ENCODE measurements at regions not wholly inside any gene's neighbourhood (a gene's known extent, or its start where the extent isn't known, plus 50 kb on each side); places are given as distances from the start of the nearest gene placed in this dataset.

- Histone ChIP-seq H3K4me3 (no peak overlapping the region), H3K9me3 (ENCODE audit: low read depth) (no peaks in the 10 kb centered on the region), H3K9ac (no peak overlapping the region), H3K79me2 (ENCODE audit: low read depth) (no peaks in the 10 kb centered on the region), H3K27ac (no peak overlapping the region), H3K36me3 (no peaks in the 10 kb centered on the region), H3K4me2 (no peak overlapping the region), H3F3A (ENCODE audit: low read depth) (peaks cover 10% of the 10 kb centered on the region), H4K20me1 (ENCODE audit: low read depth) (no peaks in the 10 kb centered on the region), H3K4me1 (peaks cover 22% of the 10 kb centered on the region), H3K27me3 (no peaks in the 10 kb centered on the region), H2AFZ (replicated peaks) (no peak overlapping the region)
- H3K9me3 Mint-ChIP-seq = peaks cover 5% of the 10 kb centered on the region
- peaks cover 11% of the 10 kb centered on the region for H3K27me3 Mint-ChIP-seq (ENCODE audit: insufficient read depth, low read depth)
- no peaks in the 10 kb centered on the region for H3K36me3 Mint-ChIP-seq
- no peak for DNase-seq (ENCODE audit: low spot score)
- H3K27ac Mint-ChIP-seq = peak overlapping the region; percentile 65
- peaks cover 61% of the 10 kb centered on the region for H3K4me1 Mint-ChIP-seq
- no peak overlapping the region for H3K4me3 Mint-ChIP-seq
- TF ChIP-seq CTCF (IDR thresholded peaks at IDR 0.05) (no peak), EZH2phosphoT487 (IDR thresholded peaks at IDR 0.05) (no peak), EZH2 (IDR thresholded peaks at IDR 0.05) (no peak)
These were observed 100.8 kb downstream of the EBNA1BP2 start for GRCh38 chr1:43071241-43071640.

- TF ChIP-seq CTCF (IDR thresholded peaks at IDR 0.05) = no peak
- TF ChIP-seq EZH2phosphoT487 (IDR thresholded peaks at IDR 0.05) = no peak
- TF ChIP-seq EZH2 (IDR thresholded peaks at IDR 0.05) = no peak
- no peak overlapping the region for H3K27ac ChIP-seq
- H3K79me2 ChIP-seq (ENCODE audit: low read depth) = no peaks in the 10 kb centered on the region
- Mint-ChIP-seq H3K4me1 (peaks cover 67% of the 10 kb centered on the region), H3K9me3 (peaks cover 5% of the 10 kb centered on the region), H3K27ac (peak overlapping the region; percentile 99), H3K36me3 (no peaks in the 10 kb centered on the region), H3K4me3 (peak overlapping the region; percentile 18), H3K27me3 (ENCODE audit: insufficient read depth, low read depth) (peaks cover 13% of the 10 kb centered on the region)
- DNase-seq (ENCODE audit: low spot score) = peak; percentile 34
- no peaks in the 10 kb centered on the region for H3K27me3 ChIP-seq
- H3K4me3 ChIP-seq = no peak overlapping the region
- H4K20me1 ChIP-seq (ENCODE audit: low read depth) = no peaks in the 10 kb centered on the region
- H3F3A ChIP-seq (ENCODE audit: low read depth) = peaks cover 6% of the 10 kb centered on the region
- no peak overlapping the region for H2AFZ ChIP-seq (replicated peaks)
- no peak overlapping the region for H3K9ac ChIP-seq
- peaks cover 22% of the 10 kb centered on the region for H3K4me1 ChIP-seq
- H3K36me3 ChIP-seq = no peaks in the 10 kb centered on the region
- no peak overlapping the region for H3K4me2 ChIP-seq
- no peaks in the 10 kb centered on the region for H3K9me3 ChIP-seq (ENCODE audit: low read depth)
These were observed 102.5 kb downstream of the EBNA1BP2 start for GRCh38 chr1:43069461-43070050.

GRCh38 chr1:43068911-43069310 is 103.2 kb downstream of the EBNA1BP2 start:
- Histone ChIP-seq H3K9ac (no peak overlapping the region), H3K4me1 (peaks cover 22% of the 10 kb centered on the region), H3K27ac (no peak overlapping the region), H3K36me3 (no peaks in the 10 kb centered on the region), H3K4me2 (no peak overlapping the region), H3K9me3 (ENCODE audit: low read depth) (no peaks in the 10 kb centered on the region), H3K4me3 (no peak overlapping the region), H3K27me3 (no peaks in the 10 kb centered on the region), H3K79me2 (ENCODE audit: low read depth) (no peaks in the 10 kb centered on the region), H4K20me1 (ENCODE audit: low read depth) (no peaks in the 10 kb centered on the region), H3F3A (ENCODE audit: low read depth) (peaks cover 5% of the 10 kb centered on the region), H2AFZ (replicated peaks) (peak overlapping the region; percentile 42)
- TF ChIP-seq EZH2 (IDR thresholded peaks at IDR 0.05) (no peak), CTCF (IDR thresholded peaks at IDR 0.05) (no peak), EZH2phosphoT487 (IDR thresholded peaks at IDR 0.05) (no peak)
- H3K9me3 Mint-ChIP-seq = peaks cover 5% of the 10 kb centered on the region
- H3K36me3 Mint-ChIP-seq = no peaks in the 10 kb centered on the region
- peak overlapping the region; percentile 88 for H3K27ac Mint-ChIP-seq
- H3K4me1 Mint-ChIP-seq = peaks cover 66% of the 10 kb centered on the region
- no peak for DNase-seq (ENCODE audit: low spot score)
- peaks cover 13% of the 10 kb centered on the region for H3K27me3 Mint-ChIP-seq (ENCODE audit: insufficient read depth, low read depth)
- H3K4me3 Mint-ChIP-seq = no peak overlapping the region

Measured in neural progenitor cell (in vitro differentiated cells).